Esophagus (tissue), 2 donors: ENCODE measurements at regions not wholly inside any gene's neighbourhood (a gene's known extent, or its start where the extent isn't known, plus 50 kb on each side); places are given as distances from the start of the nearest gene placed in this dataset.
"Not testable (repeated sequence)": the region's sequence is repeated elsewhere in the genome, so short reads cannot be mapped to it uniquely, and the experiment has no call there.

ENCODE experiments used
- H3K27ac ChIP-seq, 2 donors: one replicate each; pipeline ENCODE4 v1.5.1; 2013; ENCODE audit warnings: low read depth in 2 of 2, mild to moderate bottlenecking in 2 of 2, inconsistent platforms in 1 of 2, low read length in 1 of 2, moderate library complexity in 1 of 2
- H3K27me3 ChIP-seq, 2 donors: one replicate each; pipeline ENCODE4 v1.6.1; 2013; ENCODE audit warnings: low read length in 2 of 2, control low read depth in 1 of 2, mild to moderate bottlenecking in 1 of 2; ENCODE audit not compliant: insufficient read depth in 2 of 2, control insufficient read depth in 1 of 2
- H3K36me3 ChIP-seq, 2 donors: one replicate each; pipeline ENCODE4 v1.6.1; 2013; ENCODE audit warnings: low read length in 1 of 2; ENCODE audit not compliant: control insufficient read depth in 2 of 2, insufficient read depth in 2 of 2
- H3K4me1 ChIP-seq, 2 donors: one replicate each; pipeline ENCODE4 v1.6.1; 2013; ENCODE audit warnings: low read length in 1 of 2; ENCODE audit not compliant: control insufficient read depth in 2 of 2, insufficient read depth in 2 of 2
- H3K4me3 ChIP-seq, 2 donors: one replicate each; pipeline ENCODE4 v1.5.1; 2013; ENCODE audit warnings: low read length in 2 of 2, mild to moderate bottlenecking in 2 of 2, low read depth in 1 of 2, moderate library complexity in 1 of 2
- H3K9me3 ChIP-seq, 2 donors: one replicate each; pipeline ENCODE4 v1.6.1; 2013; ENCODE audit warnings: mild to moderate bottlenecking in 2 of 2, low read depth in 1 of 2, low read length in 1 of 2, moderate library complexity in 1 of 2; ENCODE audit not compliant: control insufficient read depth in 2 of 2, insufficient read depth in 1 of 2
- WGBS, 2 donors: extraction: QIAGEN DNeasy Blood & Tissue Kit; methylation state at CpG; one replicate each; pipeline ENCODE4 v1.1.7; 2013; 5-methylcytosine and 5-hydroxymethylcytosine counted together
- donor health status: healthy with polysubstance abuse.
- donor health status: Bipolar disorder and iron deficiency.

DNA sequence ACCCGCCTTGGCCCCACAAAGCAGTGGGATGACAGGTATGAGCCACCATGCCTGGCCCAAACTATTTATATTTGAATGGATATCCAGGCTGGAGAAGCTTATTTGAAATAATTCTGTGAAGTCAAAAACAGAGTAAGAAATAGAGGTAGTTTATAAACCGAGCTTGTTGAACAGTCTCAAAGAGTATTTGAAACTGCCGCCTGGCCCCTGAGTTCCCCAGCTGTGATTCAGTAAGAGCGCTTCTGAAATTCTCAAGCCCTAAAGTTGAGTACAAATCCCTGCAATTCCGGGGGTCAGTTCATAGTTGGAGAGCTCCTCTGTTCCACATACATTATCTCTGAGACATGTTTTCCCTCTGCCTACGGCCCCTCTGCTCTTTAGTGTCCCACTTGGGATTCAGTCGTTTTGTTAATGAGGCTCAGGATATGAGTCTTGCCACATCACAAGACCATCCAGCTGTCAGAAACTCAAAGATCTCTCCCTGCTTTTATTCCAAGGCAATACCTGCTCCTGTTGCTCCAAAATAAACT is 127.8 kb downstream of the SOD2 start:
- H3K4me3 ChIP-seq: no peak overlapping the region

DNA sequence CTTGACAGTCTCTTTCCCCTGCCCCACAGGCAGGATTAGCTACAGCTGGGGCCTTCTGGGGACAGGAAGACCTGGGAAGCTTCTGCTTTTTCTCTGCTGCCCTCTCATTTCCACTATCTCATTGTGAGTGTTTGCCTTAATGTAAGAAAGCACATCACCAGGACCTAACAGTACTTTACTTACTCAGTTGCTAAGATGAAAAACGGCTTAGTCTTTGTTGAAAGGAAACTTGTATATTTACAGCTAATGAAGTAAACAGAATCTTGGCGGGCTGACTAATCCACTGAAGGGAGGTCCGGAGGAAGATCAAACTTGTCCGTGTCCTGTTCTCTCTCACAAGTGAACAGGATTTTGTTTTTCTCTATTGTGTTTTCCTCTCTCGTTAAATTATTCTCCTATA is 128.6 kb downstream of the SOD2 start:
- peaks cover 3 to 5% of the 10 kb centered on the region in 2 donors for H3K9me3 ChIP-seq
- WGBS, 2 donors: 65 to 72% methylated on average over 5 of the region's 5 CpGs
- no peaks in the 10 kb centered on the region for H3K36me3 ChIP-seq
- no peaks in the 10 kb centered on the region for H3K27me3 ChIP-seq
- H3K4me3 ChIP-seq: no peak overlapping the region
- H3K4me1 ChIP-seq: no peaks in the 10 kb centered on the region
- H3K27ac ChIP-seq: no peak overlapping the region

More for the DNA sequence above, 127.8 kb downstream of the SOD2 start:
- H3K27me3 ChIP-seq: no peaks in the 10 kb centered on the region
- no peak overlapping the region for H3K27ac ChIP-seq
- WGBS, 2 donors: 73 to 76% methylated on average over 7 of the region's 7 CpGs
- H3K4me1 ChIP-seq: no peaks in the 10 kb centered on the region
- H3K36me3 ChIP-seq: no peaks in the 10 kb centered on the region
- H3K9me3 ChIP-seq: peaks cover 10 to 12% of the 10 kb centered on the region in 2 donors

DNA sequence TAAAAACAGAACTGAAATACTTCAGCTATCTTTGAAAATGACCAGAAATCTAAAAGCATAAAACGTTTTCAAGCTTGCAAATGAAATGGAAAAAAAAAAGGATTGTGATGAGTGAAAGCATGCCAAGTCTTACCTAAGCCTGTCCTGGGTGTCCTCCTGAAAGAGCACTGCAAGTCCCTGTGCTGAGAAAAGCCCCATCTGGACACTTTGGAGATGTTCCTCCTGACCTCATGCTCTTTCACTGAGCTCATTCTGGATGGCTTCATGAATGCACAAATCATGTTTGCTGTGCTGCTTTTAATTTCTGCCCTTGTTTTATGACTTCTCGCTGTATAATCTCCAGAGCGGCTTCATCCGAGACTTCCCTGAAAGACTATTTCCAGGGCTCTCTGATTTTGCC is 136.0 kb downstream of the SOD2 start:
- H3K9me3 ChIP-seq: peaks cover 0 to 2% of the 10 kb centered on the region in 2 donors
- no peak overlapping the region for H3K4me3 ChIP-seq
- WGBS, 2 donors: 65 to 71% methylated on average over 4 of the region's 4 CpGs
- H3K27me3 ChIP-seq: no peaks in the 10 kb centered on the region
- no peaks in the 10 kb centered on the region for H3K36me3 ChIP-seq
- no peaks in the 10 kb centered on the region for H3K4me1 ChIP-seq
- no peak overlapping the region for H3K27ac ChIP-seq

DNA sequence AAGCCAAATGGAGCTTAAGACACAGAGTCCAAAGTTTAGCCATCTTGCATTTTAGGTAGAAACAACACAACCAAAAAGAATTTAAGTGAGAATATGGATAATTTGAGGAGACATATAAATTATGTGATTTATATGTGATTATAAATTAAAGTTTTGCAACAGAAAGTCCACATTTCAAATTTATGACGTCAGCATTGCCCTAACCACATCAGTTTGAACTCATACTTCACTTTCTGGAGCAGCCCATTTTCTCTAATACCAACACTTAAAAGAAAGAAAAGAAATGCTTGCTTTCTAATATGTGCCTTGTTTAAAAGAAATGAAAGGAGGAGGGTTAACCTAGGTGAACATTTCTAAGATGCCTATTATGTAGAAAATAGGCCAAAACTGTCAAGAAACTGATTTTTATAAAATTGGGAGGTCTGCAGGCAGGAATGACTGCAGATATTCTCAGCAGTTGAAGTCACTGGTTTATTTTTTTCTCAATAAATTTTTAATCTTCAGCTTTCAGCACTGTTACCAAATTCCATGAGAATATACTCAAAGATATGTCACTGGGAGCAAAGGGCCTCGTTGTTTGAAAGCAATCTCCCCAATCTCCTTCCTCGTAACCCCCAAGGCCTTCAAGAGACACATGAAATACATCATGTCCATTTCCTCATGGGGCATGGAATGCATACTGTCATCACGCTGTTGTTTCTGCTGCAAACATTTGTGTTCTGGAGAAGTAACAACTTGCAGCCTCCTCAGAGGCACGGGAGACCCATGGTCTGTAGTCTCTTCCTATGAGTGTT is 137.8 kb downstream of the SOD2 start:
- 62 to 68% methylated on average over 5 of the region's 5 CpGs for WGBS, 2 donors
- Histone ChIP-seq H3K9me3 (no peaks in the 10 kb centered on the region), H3K4me1 (no peaks in the 10 kb centered on the region), H3K4me3 (no peak overlapping the region), H3K27ac (no peak overlapping the region), H3K36me3 (no peaks in the 10 kb centered on the region), H3K27me3 (no peaks in the 10 kb centered on the region)

DNA sequence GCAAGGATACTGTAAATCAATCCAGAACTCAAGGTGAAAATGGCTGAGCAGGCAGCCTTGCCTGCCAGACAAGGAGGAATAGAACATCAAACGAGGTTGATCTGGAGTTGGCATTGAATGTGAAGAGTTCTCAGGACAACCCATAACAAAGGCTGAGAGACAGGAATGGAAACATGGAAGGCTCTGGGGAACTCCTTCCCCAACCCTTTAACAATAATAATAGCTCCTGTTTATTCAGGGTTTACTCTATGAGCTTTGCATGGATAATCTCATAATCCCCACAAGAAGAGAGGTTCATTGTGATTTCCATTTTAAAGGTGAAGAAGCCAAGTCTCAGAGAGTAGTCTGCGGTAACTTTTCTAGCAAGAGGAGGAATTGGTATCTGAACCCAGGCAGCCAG is 151.7 kb downstream of the SOD2 start:
- no peak overlapping the region for H3K4me3 ChIP-seq
- no peaks in the 10 kb centered on the region for H3K4me1 ChIP-seq
- 36 to 52% methylated on average over 2 of the region's 2 CpGs for WGBS, 2 donors
- no peaks in the 10 kb centered on the region for H3K9me3 ChIP-seq
- H3K27me3 ChIP-seq: no peaks in the 10 kb centered on the region
- no peaks in the 10 kb centered on the region for H3K36me3 ChIP-seq
- H3K27ac ChIP-seq: no peak overlapping the region

DNA sequence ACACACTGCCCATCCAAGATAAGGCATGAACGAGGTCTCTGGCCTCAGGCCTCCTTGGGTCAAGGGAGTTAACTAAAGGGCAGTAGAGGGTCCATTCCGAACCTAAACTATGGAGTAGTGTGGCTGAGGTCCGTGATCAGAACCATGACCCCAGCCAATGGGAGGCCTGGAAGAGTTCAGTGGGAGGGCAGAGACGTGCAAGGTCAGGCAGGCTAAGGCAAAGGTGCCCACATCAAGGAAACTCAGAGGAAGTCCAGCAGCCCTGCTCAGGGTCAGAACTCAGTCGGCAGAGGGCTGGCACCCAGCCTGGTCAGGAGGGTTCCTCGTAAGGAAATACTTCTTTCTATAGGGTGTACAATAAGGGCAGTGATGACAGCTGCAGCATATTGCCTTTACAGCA is 152.2 kb downstream of the SOD2 start:
- 66 to 69% methylated on average over 6 of the region's 6 CpGs for WGBS, 2 donors
- H3K27ac ChIP-seq: no peak overlapping the region
- H3K4me1 ChIP-seq: no peaks in the 10 kb centered on the region
- no peaks in the 10 kb centered on the region for H3K9me3 ChIP-seq
- H3K4me3 ChIP-seq: no peak overlapping the region
- no peaks in the 10 kb centered on the region for H3K27me3 ChIP-seq
- no peaks in the 10 kb centered on the region for H3K36me3 ChIP-seq

DNA sequence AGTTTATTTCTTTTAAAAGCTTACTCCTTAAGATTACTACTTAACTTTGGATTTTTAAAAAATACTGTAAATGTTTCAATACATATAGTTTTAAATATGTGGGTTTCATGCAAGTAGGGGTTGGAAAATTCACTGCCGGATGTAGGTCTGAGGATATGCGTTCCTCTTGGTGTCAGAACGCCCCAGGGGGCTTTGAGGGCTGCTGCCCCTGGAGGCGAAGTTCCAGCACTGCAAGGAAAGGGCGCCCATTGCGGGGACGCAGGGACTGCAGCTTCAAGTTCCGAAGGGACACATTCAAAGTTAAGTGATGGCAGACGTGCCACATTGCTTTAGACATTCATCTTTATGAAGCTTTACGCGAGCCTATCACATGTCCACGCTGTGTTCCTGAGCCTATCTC is 152.9 kb downstream of the SOD2 start:
- H3K27me3 ChIP-seq: no peaks in the 10 kb centered on the region
- no peaks in the 10 kb centered on the region for H3K4me1 ChIP-seq
- H3K36me3 ChIP-seq: no peaks in the 10 kb centered on the region
- H3K4me3 ChIP-seq: no peak overlapping the region
- 44 to 50% methylated on average over 12 of the region's 12 CpGs for WGBS, 2 donors
- no peaks in the 10 kb centered on the region for H3K9me3 ChIP-seq
- H3K27ac ChIP-seq: no peak overlapping the region

DNA sequence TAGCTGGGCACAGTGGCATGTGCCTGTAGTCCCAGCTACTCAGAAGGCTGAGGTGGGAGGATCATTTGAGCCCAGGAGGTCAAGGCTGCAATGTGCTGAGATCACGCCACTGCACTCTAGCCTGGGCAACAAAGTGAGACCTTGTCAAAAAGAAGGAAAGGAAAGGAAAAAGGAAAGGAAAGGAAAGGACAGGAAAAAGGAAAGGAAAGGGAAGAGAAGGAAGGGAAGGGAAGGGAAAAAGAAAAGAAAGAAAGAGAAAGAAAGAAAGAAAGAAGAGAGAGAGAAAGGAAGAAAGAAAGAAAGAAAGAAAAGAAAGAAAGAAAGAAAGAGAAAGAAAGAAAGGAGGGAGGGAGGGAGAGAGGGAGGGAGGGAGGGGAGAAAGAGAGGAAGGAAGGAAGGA is 155.0 kb downstream of the SOD2 start:
- not testable (repeated sequence) for H3K27ac ChIP-seq, H3K36me3 ChIP-seq, H3K4me3 ChIP-seq, H3K9me3 ChIP-seq, H3K27me3 ChIP-seq, H3K4me1 ChIP-seq
- 71 to 84% methylated on average over 1 of the region's 1 CpG for WGBS, 2 donors

DNA sequence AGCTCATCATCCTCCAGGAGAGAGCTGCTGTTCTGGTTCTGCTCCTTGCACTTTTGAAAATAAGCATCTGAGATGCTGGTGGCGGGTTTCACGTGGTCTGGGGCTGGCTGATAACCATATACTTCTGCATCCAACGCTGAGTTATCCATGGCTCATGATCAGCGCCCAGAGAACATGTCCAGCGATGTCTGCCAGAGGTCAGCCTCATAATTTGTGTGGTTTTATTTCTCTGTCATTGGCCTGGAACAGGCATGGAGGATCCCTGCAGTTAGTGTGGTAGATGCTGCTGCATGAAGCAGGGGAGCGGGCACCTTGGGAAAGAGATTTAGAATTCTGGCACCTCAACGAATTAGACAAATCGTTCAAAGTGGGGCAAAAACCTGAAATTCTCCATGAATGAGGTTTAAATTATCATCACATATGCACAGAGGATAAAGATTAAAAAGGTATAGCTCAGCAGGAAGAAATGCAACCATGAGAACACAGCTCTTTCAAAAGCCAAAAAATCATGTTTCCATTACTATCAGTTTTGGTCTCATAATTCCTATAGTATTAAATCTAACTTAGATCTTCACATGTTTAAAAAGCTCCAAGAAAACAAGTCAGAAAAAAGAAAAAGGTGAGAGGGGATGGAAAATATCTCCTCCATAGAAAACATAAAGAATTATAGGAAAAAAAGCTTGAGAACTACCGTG is 157.2 kb downstream of the SOD2 start:
- Histone ChIP-seq H3K27ac (no peak overlapping the region), H3K36me3 (no peaks in the 10 kb centered on the region), H3K4me3 (no peak overlapping the region), H3K4me1 (no peaks in the 10 kb centered on the region), H3K27me3 (no peaks in the 10 kb centered on the region), H3K9me3 (no peaks in the 10 kb centered on the region)
- 83% methylated on average over 9 of the region's 9 CpGs for WGBS, 2 donors
